GM18508 (cell line): ENCODE measurements at regions not wholly inside any gene's neighbourhood (a gene's known extent, or its start where the extent isn't known, plus 50 kb on each side); places are given as distances from the start of the nearest gene placed in this dataset.

Experiments used
- ATAC-seq: cut with Tn5 transposase; IDR thresholded peaks from one replicate; pipeline ENCODE4 v1.9.1; 2021; ENCODE audit warnings: moderate number of reproducible peaks; ENCODE audit not compliant: insufficient read depth, unreplicated experiment

DNA sequence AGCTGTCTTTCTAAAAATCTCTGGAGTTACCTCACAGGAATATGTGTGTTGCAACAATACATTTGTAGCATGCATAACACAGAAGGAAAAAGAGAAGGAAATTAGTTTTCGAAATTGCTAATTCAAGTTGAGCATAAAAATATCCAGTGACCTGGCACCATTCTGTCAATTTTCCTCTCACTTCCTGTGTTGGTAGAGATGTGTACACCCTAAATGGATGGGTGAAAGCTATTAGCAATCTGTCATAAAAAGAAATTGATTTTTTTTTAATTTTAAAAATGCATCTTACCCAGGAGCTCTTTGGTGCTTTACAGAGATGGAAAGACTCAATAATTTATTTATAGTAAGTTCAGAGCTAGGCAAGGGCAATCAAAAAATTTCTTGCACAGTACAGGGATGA is 333.3 kb upstream of the TMEM229A start:
- ATAC-seq = no peak

DNA sequence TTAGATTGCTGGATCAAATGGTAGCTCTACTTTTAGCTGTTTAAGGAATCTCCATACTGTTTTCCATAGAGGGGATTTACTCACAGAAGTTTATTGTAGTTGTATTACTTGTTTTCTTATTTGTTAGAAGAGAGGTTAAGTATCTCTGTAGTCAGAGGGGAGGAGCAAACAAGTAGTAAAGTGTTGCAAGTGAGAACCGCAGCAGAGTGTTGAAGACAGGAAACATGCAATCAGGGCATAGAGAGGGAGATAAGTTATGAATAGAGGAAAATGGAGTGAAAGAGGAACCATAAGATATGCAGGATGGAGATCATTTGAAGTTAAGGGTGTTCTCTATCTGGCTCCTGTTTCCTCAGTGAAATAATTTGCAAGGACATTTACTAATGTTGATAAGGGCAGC is 331.4 kb upstream of the TMEM229A start:
- ATAC-seq = no peak

DNA sequence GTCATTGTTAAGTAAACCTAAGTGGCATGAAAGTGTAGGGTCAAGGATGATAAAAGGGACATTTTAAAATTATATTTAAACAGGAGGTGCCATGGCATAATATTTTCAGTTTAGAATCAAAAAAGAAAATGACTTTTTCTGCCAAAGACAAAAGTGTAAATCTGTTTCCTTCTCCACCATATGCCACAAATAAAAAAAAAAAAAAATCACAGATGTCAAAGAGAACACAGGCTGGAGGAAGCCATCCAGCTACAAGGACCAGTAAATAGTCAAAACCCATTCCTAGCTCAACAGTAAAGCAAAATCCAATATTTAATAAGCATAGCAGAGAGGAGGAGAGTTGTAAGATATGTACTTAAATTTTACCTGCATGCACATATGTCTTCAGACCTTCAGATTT is 321.3 kb upstream of the TMEM229A start:
- no peak for ATAC-seq

DNA sequence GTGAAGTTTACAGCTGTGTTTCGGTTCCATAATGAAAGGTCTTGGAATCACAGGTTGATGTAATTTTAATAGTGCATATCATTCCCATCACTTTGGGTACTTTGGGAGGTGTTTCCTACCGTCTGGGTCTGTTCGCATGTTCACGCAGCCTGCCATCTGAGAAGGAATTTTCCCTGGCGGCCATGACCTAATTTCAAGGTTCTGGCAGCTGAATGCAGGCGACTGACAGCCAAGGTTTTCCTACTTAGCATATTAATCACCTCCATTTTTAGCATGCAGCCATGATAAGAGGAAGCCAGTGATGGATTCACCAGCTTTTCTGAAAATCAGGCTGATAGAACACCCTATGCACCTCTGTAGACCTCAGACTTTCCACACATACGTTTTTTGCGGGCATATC is 319.1 kb upstream of the TMEM229A start:
- no peak for ATAC-seq

DNA sequence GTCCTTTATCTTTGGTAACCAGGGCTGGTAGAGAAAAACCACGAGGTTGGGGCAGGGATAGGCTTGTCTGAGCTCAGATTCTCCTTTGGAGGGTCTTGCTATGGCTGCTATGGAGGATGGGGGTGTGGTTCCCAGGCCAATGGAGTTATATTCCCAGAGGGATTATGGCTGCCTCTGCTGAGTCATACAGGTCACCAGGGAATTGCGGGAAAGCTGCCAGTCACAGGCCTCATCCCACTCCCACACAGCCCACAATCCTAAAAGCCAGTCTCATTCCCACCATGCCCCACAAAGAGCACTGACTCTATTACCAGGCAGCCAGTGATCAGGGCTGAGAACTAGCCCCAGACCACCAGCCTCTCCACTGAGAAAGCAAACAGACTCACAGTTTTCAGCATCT is 316.6 kb upstream of the TMEM229A start:
- ATAC-seq = no peak

DNA sequence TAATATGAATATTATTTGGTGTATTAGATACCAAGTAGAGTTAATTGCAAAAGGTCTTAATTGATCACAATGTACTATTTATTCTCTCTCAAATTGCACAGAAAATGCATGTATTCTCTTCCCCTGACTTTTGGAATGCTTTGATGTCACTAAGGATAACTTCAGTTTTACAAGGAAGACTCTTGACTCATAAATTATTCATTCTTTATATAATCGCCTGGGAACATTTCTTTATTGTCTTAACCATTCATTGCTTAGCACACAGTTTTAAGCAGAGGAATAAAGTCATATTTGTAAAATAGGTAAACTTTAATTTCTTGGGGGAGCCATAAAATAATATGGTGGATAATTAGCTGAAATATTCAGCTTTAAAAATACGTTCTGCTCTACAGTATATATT is 306.0 kb upstream of the TMEM229A start:
- no peak for ATAC-seq

DNA sequence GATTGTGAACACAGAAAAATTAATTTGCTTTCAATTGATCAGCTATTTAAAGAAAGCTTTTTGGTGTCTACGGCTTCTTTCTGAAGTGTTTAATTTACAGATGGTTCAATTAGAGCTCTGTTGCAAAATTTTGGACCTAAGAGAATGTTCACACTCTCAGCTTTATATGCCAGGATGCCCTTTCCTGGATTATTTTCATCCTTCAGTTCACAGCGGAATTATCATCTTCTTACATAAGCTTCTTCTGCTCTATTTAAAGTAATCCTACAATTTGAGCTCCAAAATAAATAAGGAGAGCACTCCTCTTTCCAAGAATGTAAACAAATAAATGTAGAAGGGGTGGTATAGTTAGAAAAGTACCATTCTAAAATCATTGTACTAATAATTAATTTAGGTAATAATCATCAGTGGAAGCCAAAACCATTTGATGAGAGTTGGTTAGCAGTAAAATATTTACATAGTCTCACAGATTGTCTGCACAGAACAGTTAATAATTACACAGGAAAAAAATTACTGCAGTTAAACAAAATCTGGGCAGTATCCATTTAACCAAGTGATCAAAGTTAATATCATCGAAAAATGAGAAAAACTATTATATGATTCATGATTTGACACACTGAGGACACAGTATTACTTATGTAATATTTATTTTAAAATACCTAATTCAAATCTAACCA is 298.0 kb upstream of the TMEM229A start:
- ATAC-seq = no peak

DNA sequence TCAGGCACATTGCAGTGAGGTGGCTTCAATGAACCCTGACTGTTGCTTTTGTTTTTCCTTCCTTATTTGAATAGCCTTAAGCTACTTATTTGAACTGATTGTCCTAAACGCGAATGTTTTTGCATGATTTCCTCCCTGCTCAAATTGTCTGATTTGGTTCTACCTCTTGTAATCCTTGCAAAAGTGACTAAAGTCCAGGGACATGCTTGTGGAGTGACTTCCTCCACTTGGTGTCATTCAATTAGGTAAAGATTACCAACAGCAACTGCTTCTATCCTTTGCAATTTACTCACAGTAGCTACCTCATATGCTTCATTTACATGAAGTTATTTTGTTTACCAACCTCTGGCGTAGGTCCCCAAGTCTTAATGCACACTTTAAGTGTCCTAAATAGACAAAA is 295.9 kb upstream of the TMEM229A start:
- no peak for ATAC-seq

DNA sequence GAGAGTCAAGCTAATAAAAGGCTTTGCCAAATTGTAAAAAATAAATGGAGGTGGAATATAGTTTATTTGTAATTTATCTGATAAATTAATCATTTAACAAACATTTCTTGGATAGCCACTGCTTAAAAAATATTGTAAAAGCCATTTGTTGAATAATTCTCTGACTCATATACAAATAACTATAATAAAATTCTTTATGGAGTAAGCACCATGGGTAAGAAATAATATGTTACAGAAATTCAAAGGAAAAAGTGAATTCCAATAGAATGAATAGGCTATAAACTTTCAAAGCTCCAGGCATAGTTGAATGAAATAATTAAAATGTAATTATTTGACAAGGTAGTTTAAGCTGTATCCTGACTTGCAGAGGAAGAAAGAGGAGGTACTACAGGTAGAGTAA is 291.4 kb upstream of the TMEM229A start:
- ATAC-seq = no peak

DNA sequence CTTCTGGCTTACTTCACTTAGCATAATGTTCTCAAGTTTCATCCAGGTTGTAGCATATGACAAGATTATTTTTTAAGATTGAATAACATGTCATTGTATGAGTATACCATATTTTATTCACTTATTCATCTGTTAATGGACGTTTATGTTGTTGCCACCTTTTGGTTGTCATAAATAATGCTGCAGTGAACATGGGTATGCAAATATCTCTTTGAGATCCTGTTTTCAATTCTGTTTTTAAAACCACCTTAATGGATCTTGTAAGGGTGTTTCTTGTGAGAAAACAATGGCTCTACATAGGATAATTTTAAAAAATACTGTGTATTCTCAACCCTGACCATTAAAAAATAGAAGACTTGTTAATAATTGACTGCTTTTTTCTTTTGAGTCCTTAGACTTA is 290.7 kb upstream of the TMEM229A start:
- no peak for ATAC-seq

DNA sequence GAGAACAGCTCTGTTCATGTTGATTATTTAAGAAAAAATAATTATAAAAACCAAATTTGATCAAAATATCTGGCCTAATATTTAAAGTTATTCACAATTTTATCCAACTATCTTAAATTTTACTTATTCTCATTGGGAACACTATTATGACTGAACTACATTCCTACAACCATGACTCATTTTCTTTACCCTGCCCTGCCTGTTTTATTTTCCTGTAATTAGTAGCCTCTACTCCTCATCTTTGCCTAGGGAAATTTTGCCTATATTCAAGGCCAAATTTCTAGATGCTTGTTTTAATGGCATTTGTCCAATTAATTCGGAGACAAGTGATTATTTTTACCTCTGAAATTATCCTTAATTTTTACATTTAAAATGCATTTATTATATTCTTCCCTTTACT is 289.7 kb upstream of the TMEM229A start:
- no peak for ATAC-seq

DNA sequence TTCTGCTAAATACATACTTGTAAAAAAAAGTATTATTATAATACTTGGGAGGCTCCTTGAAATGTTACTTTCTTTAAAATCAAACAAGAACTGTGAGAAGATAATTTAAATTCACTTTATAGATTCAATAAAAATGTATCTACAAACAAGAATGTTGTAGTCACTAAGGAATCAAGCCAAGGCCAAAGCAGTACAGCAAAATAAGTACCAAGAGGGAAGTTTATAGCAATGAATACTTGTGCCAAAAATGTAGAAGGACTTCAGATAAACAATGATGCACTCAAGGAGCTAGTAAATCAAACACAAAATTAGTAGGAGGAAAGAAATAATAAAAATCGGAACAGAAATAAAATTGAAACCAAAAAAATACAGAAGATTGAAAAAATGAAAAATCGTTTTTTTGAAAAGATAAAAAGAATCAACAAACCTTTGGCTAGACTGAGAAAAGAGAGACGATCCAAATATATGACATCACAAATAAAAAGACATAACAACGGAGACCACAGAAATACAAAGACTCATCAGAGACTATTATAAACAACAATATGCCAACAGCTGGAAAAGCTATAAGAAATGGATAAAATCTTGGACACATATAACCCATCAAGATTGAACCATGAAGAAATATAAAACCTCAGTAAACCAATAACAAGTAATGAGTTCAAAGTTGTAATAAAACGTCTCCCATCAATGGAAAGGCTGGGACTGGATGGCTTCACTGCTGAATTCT is 286.0 kb upstream of the TMEM229A start:
- no peak for ATAC-seq

DNA sequence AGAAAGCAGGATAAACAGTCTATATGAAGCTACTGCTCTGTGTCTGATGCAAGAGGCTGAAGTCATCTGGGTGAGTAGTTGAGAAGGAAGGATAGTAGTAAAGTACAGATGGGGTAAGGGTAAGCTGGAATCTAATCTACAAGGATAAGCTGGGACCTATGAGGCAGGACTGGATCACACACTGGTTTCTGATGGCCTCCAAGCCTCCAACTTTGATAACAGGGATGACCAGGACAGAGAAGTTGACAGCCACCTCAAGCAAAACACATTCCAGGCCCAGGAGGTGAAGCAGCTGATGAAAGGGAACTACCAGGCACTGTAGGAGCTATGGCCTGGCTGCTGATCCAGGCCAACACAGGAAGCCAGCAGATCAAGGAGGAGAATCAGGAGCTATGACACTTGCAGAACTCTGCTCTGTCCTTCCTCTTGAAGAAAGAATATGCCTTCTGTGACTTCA is 278.1 kb upstream of the TMEM229A start:
- no peak for ATAC-seq

DNA sequence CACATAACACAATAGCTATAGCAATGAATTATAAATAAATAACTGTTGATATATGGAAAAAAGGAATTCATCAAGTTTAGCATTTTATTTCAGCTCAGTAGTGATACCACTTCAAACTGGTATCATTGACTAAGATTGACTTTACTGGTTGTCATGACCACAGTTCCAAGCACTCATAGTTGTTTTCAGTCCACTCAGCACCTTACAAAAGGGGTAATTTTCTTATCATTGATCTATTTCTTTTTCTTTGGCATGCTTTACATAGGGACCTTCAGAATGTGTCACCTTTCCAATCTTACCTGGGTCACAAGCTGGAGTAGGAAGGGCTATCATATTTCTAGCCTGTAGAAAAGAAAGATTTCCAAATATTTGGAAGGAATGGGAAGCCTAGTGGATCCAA is 275.5 kb upstream of the TMEM229A start:
- no peak for ATAC-seq

DNA sequence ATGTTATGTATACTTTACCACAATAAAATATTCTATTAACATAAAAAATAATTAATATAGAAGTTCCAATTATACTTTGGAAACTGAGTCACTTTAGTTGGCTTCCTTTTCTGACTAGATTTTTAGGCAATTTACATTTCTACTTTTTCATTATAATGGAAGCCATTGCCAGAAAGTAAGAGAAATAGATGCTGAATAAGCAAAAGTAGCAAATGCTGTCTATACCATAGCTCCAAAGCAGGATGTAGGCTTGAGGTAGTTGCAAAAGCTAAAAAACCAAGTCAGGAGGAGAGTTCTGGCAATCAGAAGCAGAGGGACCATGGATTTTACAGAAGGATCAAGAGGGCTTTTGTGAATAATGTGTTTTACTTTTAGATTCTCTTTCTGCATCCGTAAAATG is 262.4 kb upstream of the TMEM229A start:
- no peak for ATAC-seq

DNA sequence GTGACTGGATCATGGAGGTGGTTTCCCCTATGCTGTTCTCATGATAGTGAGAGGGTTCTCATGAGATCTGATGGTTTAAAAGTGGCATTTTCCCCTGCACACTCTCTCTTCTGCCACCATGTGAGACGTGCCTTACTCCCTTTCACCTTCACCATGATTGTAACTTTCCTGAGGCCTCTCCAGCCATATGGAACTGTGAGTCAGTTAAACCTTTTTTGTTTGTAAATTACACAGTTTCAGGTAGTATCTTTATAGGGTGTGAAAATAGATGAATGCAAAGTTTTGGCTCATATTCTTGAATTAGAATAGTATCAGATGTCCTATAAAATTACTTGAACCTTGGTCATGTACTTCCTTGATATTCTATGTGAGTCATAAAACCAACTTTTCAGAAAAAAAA is 252.1 kb upstream of the TMEM229A start:
- ATAC-seq = no peak

DNA sequence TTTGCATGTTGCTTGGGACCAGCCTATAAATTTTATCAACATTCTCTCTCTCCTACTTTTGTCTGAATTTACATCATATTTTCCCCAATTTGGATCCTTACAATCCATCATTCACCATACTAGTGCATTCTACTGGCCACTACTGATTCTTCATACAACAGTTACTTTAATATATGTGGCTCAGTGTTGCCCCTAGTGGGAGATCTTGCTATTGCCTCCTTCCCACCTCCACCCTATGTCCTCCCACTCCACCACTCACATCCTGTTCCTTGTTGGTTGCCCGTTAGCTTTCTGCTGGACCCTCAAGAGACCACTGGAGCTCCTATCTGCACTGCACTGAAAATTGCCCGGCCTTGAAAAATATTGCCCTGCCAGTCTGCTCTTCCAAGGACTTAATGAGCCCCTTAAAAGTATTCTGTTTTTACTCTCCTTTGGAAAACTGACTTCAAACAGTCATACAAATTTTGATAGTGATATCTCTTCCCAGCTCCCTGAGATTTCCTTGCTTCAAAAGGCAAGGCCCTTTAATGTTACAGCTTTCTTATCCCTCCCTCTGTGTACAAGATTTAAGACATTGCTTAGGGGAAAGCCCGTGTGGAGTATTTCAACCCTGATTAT is 243.2 kb upstream of the TMEM229A start:
- ATAC-seq = peak; percentile 97

DNA sequence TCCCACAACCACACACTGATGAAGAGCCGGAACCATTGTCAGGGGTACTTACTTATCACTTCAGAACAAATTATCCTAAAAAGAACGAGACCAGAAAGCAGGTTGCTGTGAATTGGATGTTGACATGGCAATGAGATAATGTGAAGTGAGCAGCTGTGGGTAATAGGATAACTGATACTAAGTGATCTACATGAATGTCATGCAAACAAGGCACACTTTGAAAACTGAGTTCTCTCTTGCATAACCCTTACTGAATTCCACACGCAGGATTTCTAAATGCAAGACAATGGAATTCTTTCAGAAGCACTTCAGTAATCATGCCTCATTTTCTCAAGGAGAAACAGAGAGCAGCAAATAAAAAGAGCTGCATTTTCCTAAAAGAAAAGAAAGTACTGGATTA is 242.5 kb upstream of the TMEM229A start:
- no peak for ATAC-seq

DNA sequence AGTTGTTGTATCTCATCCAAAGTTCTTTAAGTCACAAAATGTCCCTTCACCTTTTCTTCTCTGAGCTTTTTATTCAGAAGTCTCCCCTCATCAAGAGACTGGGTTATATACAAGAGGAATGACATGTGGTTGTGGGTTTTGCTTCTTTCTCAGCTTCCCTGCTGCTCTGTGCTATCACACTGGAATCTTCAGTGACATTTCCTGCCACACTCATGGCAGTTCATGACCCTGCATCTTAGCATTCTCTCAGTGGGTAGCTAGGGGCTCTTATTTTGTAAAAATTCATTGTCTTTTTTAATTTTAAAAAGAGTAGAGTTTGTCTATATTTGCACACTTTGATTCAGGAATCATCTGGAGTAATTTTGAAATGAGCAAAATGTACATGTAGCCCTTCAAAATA is 236.9 kb upstream of the TMEM229A start:
- no peak for ATAC-seq

DNA sequence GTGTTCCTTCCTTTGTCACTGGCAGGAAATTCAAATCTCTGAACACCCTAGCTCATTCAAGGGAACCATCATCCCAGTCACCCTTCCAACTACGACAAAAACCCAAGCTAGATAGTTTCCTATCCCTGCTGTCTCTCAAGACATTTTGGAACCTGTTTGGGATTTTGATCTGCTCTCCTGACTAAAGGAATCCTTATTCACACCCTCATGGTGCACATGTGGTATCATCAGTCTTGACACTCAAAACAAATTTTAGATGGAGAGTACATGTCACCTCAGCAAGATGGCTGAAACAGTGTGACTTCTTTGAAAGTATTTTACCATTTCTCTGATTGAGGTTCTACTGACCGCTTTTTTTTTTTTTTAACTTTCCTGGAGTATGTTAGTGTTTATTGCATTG is 234.3 kb upstream of the TMEM229A start:
- ATAC-seq = no peak

DNA sequence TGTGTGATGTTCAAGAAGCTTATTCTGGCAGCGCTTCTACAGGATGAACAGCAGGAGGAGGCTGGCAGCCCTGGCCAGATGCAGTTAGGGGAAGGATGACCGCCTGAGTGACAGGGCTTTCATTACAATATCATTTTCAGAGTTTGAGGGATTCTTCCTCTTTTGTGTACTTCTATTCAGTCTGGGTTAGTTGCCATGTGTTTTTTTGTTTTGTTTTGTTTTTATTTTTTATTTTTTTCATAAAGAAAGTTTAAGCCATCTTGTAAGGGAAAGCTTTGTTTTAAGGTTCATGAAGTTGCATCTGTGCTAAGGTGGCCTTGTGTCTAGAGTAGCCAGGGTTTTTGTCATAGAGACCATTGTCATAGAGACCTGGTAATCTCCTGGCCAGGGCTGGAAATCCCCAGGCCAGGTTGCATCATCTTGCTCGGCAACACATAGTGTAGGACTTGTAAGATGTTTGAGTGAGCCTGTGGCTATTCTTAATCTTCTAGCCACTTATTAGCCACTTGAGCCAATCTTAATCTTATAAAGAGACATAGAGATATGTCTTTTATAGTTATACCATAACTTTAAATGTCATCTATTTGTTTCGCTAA is 230.5 kb upstream of the TMEM229A start:
- ATAC-seq = peak; percentile 94
